BLaER1 (cell line): ENCODE measurements at regions not wholly inside any gene's neighbourhood (a gene's known extent, or its start where the extent isn't known, plus 50 kb on each side); places are given as distances from the start of the nearest gene placed in this dataset.
"Not testable (repeated sequence)": the region's sequence is repeated elsewhere in the genome, so short reads cannot be mapped to it uniquely, and the experiment has no call there.

Source experiments
- H3K27ac ChIP-seq: shearing (Covaris generic); formaldehyde crosslinking; 2 replicates; pipeline ENCODE4 v1.8.1; 2022
- H3K27me3 ChIP-seq: shearing (Covaris generic); formaldehyde crosslinking; 2 replicates; pipeline ENCODE4 v1.8.1; 2022
- H3K36me3 ChIP-seq: shearing (Covaris generic); formaldehyde crosslinking; 2 replicates; pipeline ENCODE4 v1.8.1; 2022
- H3K4me1 ChIP-seq: shearing (Covaris generic); formaldehyde crosslinking; 2 replicates; pipeline ENCODE4 v1.8.1; 2022
- H3K4me2 ChIP-seq: shearing (Covaris generic); formaldehyde crosslinking; 2 replicates; pipeline ENCODE4 v1.8.1; 2022
- H3K4me3 ChIP-seq: shearing (Covaris generic); formaldehyde crosslinking; 2 replicates; pipeline ENCODE4 v1.8.1; 2022
- H3K9ac ChIP-seq: shearing (Covaris generic); formaldehyde crosslinking; 2 replicates; pipeline ENCODE4 v1.8.1; 2022
- H3K9me3 ChIP-seq: shearing (Covaris generic); formaldehyde crosslinking; 2 replicates; pipeline ENCODE4 v1.8.1; 2022
- H4K20me1 ChIP-seq: shearing (Covaris generic); formaldehyde crosslinking; 2 replicates; pipeline ENCODE4 v1.8.1; 2022
- Cebpa-rat ChIP-seq: shearing (Covaris generic); IDR thresholded peaks from 2 replicates; pipeline ENCODE4 v1.8.1; 2022

DNA sequence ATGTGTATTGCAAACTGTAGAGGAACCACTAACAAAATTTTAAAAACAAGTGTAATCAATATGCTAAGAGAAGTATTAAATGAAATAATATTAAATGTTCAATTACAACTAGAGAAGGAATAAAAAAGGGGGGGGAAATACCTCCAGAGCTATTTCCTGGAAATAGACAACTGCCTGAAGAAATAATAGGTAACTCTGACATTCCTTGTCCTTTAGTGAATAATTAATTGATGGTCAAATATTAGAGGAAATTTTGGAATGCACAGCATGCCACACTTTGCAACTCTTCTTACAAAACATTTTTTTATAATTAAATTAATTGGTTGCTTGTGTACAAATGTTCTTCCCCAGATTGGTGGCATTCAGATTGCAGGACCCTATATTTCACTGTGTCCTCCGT lies 342.6 kb upstream of the COL8A1 start:
- Histone ChIP-seq H3K4me1 (no peaks in the 10 kb centered on the region), H3K9ac (no peak overlapping the region), H3K27ac (no peak overlapping the region), H3K4me2 (no peak overlapping the region), H3K4me3 (no peak overlapping the region), H3K27me3 (no peaks in the 10 kb centered on the region), H4K20me1 (no peaks in the 10 kb centered on the region), H3K36me3 (no peaks in the 10 kb centered on the region), H3K9me3 (no peaks in the 10 kb centered on the region)
- no peak for TF ChIP-seq Cebpa-rat

DNA sequence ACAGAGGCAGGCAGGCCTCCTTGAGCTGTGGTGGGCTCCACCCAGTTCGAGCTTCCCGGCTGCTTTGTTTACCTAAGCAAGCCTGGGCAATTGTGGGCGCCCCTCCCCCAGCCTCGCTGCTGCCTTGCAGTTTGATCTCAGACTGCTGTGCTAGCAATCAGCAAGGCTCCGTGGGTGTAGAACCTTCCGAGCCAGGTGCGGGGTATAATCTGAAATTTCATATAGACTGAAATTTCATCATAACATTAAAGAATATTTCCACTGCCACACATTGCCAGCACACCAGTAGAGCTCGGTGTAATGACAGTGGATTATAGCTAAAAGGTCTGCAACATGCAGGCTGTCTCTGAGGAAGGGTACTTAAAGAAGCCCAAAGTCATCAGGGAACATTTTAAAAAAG lies 344.3 kb upstream of the COL8A1 start:
- H3K4me3 ChIP-seq, H3K27me3 ChIP-seq, H3K4me1 ChIP-seq, H3K27ac ChIP-seq, H3K9ac ChIP-seq, H3K36me3 ChIP-seq, H4K20me1 ChIP-seq, H3K9me3 ChIP-seq, H3K4me2 ChIP-seq: not testable (repeated sequence)

DNA sequence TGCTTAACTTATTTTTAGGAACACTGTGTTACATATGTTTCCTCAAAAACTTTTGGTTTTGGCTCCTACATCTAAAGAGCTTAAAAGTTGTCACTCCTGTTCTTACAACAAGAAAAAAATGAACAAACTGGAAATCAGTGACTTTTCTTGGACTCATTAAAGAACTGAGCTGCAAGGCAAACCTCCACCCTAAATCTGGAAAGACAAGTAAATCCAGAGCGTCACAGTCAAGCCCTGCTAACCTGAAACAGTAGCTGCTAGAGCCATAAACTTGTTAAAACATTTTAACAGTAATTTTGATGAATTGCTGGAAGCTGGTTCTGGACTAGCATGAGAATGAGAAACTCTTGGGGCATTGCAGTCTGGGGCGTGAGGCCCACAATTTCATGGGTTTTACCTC lies 350.5 kb upstream of the COL8A1 start:
- Histone ChIP-seq H3K27ac (no peak overlapping the region), H3K27me3 (no peaks in the 10 kb centered on the region), H3K36me3 (no peaks in the 10 kb centered on the region), H3K9me3 (peaks cover 5% of the 10 kb centered on the region; the same call in 1 of the 2 replicates), H3K4me1 (no peaks in the 10 kb centered on the region), H3K4me2 (no peak overlapping the region), H3K4me3 (no peak overlapping the region), H3K9ac (no peak overlapping the region), H4K20me1 (no peaks in the 10 kb centered on the region)
- TF ChIP-seq Cebpa-rat, result no peak

DNA sequence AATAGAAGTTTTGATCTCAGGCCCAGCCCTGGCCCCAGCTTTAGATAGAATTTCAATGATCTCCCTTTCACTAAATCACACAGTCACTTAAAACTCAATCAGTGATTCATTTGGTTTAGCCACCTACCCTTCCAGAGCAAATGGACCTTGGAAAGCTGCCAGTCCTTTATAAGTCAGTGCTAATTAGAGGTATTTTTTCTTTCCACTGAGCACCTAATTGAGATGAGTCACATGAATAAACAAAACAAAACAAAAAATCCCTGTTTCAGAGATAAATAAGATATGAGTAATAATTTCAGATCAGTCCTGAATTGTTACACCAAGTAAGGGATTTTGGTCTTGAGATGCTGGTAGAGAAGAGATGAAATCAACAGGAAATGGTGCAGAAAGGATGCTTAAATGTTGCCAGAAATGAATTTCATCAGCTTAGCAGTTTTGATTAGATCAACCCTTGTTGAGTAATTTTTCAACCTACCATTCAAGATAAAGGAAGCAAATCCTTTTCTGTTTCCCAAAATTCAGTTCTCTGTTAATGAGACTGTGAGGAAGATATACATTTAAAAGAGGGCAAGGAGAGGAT lies 352.0 kb upstream of the COL8A1 start:
- Histone ChIP-seq H3K27ac (no peak overlapping the region), H3K9me3 (peaks cover 5% of the 10 kb centered on the region; the same call in 1 of the 2 replicates), H3K4me3 (no peak overlapping the region), H3K27me3 (no peaks in the 10 kb centered on the region), H3K9ac (no peak overlapping the region), H4K20me1 (no peaks in the 10 kb centered on the region), H3K36me3 (no peaks in the 10 kb centered on the region), H3K4me2 (no peak overlapping the region), H3K4me1 (no peaks in the 10 kb centered on the region)
- no peak for TF ChIP-seq Cebpa-rat

DNA sequence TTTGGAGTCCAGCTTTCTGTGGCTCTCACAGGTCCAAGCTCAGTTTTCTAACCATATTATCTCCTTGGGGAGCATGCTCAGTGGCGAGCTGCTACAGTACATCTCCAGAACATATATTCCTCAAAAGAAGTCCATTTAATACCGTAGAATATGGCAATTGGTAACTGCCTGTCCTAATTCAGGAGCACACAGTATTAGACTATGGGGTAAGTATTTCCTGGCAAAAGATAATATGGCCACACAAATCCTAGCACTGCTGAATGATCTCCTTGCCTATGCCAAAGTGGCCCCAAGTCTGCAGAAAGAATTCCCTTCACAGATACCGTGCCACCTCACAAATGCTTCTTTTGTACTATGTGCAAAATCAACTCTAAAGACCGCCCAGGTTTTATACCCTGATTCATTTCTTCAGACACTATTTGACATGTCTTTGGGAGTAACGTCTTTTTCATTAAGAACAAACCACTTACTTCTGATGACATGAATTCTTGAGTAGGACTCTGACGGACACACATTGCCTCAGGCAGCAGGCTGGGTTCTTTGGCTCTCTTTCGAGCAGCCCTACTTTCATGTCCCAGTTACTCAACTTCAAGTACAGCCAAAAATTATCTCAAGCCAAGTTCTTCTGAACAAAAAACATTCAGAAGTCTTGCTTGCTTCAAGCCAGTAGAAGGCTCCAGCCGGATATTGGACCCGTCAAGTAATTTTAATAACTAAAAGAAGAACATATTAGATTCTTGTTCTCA lies 368.3 kb upstream of the DCBLD2 start:
- Histone ChIP-seq H3K9ac (no peak overlapping the region), H3K9me3 (no peaks in the 10 kb centered on the region), H3K4me3 (no peak overlapping the region), H4K20me1 (no peaks in the 10 kb centered on the region), H3K27ac (no peak overlapping the region), H3K27me3 (no peaks in the 10 kb centered on the region), H3K4me2 (no peak overlapping the region), H3K4me1 (no peaks in the 10 kb centered on the region), H3K36me3 (no peaks in the 10 kb centered on the region)
- TF ChIP-seq Cebpa-rat, result no peak

DNA sequence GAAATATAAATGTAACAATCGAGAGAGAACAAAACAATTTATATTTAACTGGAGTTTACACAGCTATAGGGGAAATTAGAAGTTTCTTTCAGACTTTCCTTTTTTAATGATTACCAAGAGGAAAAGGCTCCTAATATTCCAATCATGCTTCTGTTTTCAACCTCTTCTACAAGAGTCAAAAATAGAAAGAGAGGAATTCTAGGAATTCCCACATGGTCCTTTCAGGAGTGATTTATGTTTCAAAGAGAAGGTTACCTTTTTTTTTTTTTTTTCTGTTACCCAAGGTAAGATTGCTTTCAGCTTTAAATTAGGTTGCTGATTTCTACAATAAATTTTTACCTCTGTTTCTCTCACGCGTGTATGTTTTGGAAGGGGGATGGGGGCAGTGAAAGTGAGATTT lies 355.3 kb upstream of the DCBLD2 start:
- H3K36me3 ChIP-seq, result no peaks in the 10 kb centered on the region
- no peaks in the 10 kb centered on the region for H3K4me1 ChIP-seq
- no peaks in the 10 kb centered on the region for H4K20me1 ChIP-seq
- H3K27ac ChIP-seq, result no peak overlapping the region
- TF ChIP-seq Cebpa-rat, result no peak
- H3K27me3 ChIP-seq, result no peaks in the 10 kb centered on the region
- no peaks in the 10 kb centered on the region for H3K9me3 ChIP-seq
- no peak overlapping the region for H3K9ac ChIP-seq
- H3K4me3 ChIP-seq, result no peak overlapping the region
- H3K4me2 ChIP-seq, result no peak overlapping the region

DNA sequence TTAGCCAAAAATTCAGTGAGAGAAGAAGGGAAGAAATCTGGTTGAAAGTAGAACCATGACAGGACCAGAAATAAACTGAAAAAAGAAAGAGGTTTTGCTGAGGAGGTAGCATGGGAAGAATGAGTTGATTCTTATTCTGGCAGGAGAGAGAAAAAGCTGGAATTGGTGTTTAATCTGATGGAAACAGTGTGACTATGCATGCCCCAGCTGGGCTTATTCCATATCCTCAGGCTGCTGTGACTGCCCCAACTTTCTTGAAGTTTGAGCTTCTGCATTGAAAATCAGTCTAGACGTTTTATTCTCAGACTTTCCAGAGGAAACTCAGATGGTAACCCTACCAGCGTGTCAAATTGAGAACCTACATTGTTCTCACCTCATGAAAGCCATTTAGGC lies 352.5 kb upstream of the DCBLD2 start:
- H3K4me2 ChIP-seq, result no peak overlapping the region
- no peaks in the 10 kb centered on the region for H3K36me3 ChIP-seq
- H3K4me1 ChIP-seq, result no peaks in the 10 kb centered on the region
- no peak overlapping the region for H3K4me3 ChIP-seq
- H4K20me1 ChIP-seq, result no peaks in the 10 kb centered on the region
- H3K9ac ChIP-seq, result no peak overlapping the region
- H3K27ac ChIP-seq, result no peak overlapping the region
- H3K9me3 ChIP-seq, result no peaks in the 10 kb centered on the region
- H3K27me3 ChIP-seq, result no peaks in the 10 kb centered on the region
- no peak for TF ChIP-seq Cebpa-rat

DNA sequence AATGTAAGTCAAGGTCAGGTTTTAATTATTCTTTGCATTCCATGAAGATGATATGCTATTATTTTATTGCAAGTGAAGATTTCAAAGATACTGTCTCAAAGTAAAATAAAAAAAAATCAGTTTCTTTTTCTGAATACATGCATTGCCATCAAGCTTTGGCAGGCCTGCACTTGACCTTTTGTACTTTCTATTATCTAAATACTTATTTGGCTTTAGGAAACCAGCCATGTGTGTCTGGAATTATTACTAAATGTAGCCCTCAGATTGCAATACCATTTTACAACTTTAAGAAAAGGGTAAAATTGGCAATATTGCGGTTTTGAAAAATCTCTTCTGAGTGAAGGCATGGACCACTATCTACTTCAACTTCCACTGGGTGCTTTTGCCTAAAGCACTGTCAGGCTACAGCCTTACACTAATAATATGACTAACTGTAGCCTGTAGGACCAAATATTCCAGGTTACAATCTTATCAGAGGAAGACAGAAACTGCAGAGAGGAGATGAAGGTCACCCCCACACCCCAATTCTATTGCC lies 349.4 kb upstream of the DCBLD2 start:
- no peak overlapping the region for H3K27ac ChIP-seq
- no peaks in the 10 kb centered on the region for H3K4me1 ChIP-seq

DNA sequence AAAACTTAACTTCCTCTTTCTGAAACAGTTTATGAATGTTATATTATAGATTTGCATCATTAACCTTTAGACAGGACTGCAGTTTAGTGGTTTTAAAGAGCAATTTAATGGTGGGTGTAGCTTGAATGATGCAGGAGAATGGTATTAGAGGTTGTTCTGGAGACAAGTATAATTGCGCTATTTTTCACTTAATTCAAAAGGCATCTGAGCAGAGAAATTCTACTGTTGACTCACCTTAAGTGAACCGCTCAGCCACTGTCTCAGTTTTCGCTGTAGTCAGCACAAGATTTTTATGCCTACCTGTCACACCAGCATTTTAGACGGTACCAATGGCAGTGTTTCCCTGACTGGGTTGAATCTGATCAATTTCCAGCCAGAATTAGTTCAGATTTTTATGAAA lies 348.8 kb upstream of the DCBLD2 start:
- no peaks in the 10 kb centered on the region for H3K4me1 ChIP-seq
- H3K4me2 ChIP-seq, result no peak overlapping the region
- H3K4me3 ChIP-seq, result no peak overlapping the region
- no peak overlapping the region for H3K9ac ChIP-seq
- no peaks in the 10 kb centered on the region for H4K20me1 ChIP-seq
- no peak overlapping the region for H3K27ac ChIP-seq
- no peaks in the 10 kb centered on the region for H3K9me3 ChIP-seq
- H3K27me3 ChIP-seq, result no peaks in the 10 kb centered on the region
- no peak for TF ChIP-seq Cebpa-rat
- no peaks in the 10 kb centered on the region for H3K36me3 ChIP-seq

More for the DNA sequence above, 349.4 kb upstream of the DCBLD2 start:
- Histone ChIP-seq H3K36me3 (no peaks in the 10 kb centered on the region), H3K4me2 (no peak overlapping the region), H3K4me3 (no peak overlapping the region), H4K20me1 (no peaks in the 10 kb centered on the region), H3K9me3 (no peaks in the 10 kb centered on the region), H3K9ac (no peak overlapping the region), H3K27me3 (no peaks in the 10 kb centered on the region)
- no peak for TF ChIP-seq Cebpa-rat

DNA sequence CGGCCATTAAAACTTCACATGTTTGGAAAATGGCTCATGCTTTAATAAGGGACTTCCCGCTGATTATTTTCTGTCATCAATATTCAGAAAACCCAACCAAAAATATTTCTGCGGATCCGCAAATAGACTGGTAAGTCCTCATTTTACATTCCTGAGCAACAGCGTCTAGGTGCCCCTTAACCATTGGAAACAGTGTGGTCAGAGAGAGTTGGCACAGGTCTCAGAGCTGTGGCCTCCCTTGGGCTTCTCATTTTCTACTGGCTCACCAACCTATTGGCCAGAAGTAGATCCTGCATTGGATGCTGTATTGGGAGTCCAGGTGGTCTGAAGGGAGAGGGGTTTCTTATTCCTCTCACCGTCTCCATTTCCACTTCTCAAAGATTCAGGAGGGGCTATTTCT lies 348.1 kb upstream of the DCBLD2 start:
- Histone ChIP-seq H3K27ac (no peak overlapping the region), H3K9ac (no peak overlapping the region), H4K20me1 (no peaks in the 10 kb centered on the region), H3K4me1 (no peaks in the 10 kb centered on the region), H3K36me3 (no peaks in the 10 kb centered on the region), H3K27me3 (no peaks in the 10 kb centered on the region), H3K4me2 (no peak overlapping the region), H3K9me3 (no peaks in the 10 kb centered on the region), H3K4me3 (no peak overlapping the region)
- TF ChIP-seq Cebpa-rat, result no peak

DNA sequence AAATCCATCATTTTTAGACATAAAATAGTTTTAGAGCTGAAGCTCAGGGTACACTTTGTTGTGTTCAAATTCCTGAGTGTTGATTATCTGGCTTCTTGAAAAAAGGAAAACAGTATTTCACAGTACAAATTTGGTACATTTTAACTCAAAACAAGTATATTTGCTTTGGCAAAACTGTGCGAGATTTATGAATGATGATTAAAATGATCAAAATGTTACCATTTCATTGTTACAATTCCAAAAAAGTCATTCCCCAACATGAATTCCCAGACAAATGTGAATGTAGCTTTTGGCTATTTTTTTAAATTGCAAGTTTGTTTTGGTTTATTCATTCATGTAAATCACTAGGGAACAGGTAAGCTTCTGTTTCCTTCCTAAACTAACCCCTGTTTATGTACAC lies 347.4 kb upstream of the DCBLD2 start:
- H3K27me3 ChIP-seq, result no peaks in the 10 kb centered on the region
- no peaks in the 10 kb centered on the region for H4K20me1 ChIP-seq
- H3K9ac ChIP-seq, result no peak overlapping the region
- H3K4me3 ChIP-seq, result no peak overlapping the region
- H3K4me2 ChIP-seq, result no peak overlapping the region
- H3K27ac ChIP-seq, result no peak overlapping the region
- H3K9me3 ChIP-seq, result no peaks in the 10 kb centered on the region
- H3K36me3 ChIP-seq, result no peaks in the 10 kb centered on the region
- no peak for TF ChIP-seq Cebpa-rat
- no peaks in the 10 kb centered on the region for H3K4me1 ChIP-seq
